CD4-positive, alpha-beta T cell treated with Interleukin-4 for 4 hours (primary cell): ENCODE measurements at regions not wholly inside any gene's neighbourhood (a gene's known extent, or its start where the extent isn't known, plus 50 kb on each side); places are given as distances from the start of the nearest gene placed in this dataset.
"Not testable (repeated sequence)": the region's sequence is repeated elsewhere in the genome, so short reads cannot be mapped to it uniquely, and the experiment has no call there.

Experiments used
- DNase-seq: peaks from one replicate; pipeline ENCODE4 v3.0.0-alpha.2; 2020

DNA sequence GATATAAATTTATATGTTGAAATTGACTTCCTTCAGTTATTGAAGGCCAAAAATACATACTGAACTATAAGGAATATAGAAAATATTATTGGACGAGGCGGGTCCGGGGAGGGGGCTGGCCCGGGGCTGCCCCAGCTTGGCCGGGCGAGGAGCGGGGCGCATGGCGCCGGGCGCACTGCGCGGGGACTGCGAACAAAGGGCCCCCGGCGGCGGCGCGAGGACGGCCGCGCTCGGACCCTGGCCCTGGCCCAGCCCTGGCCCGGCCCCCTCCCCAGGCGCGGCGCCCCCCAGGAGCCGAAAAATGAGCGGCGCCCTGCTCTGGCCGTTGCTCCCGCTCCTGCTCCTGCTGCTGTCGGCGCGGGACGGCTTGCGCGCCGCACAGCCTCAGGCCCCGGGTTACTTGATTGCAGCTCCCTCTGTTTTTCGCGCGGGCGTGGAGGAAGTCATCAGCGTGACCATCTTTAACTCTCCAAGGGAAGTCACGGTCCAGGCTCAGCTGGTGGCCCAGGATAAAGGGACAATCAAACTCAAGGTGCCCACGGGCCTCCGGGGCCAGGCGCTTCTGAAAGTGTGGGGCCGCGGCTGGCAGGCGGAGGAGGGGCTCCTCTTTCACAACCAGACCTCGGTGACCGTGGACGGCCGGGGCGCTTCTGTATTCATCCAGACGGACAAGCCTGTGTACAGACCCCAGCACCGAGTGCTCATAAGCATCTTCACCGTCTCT lies 1247.6 kb upstream of the PHF14 start:
- not testable (repeated sequence) for DNase-seq

DNA sequence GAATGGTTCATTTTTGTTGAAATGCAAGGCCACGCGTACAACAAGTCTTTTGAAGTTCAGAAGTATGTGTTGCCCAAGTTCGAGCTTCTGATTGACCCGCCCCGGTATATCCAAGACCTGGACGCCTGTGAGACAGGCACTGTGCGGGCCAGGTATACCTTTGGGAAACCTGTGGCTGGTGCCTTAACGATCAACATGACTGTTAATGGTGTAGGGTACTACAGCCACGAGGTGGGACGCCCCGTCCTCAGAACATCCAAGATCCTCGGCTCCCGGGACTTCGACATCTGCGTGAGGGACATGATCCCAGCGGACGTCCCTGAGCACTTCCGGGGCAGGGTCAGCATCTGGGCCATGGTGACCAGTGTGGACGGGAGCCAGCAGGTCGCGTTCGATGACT lies 1246.9 kb upstream of the PHF14 start:
- not testable (repeated sequence) for DNase-seq

DNA sequence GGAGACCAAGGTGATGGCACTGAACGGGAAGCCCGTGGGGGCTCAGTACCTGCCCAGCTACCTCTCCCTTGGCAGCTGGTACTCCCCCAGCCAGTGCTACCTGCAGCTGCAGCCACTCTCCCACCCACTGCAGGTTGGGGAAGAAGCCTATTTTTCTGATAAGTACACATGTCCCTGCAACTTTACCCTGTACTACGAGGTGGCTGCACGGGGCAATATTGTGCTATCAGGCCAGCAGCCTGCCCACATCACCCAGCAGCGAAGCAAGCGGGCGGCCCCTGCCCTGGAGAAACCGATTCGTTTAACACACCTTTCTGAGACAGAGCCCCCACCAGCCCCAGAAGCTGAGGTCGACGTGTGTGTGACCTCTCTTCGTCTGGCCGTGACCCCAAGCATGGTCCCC lies 1246.2 kb upstream of the PHF14 start:
- not testable (repeated sequence) for DNase-seq

DNA sequence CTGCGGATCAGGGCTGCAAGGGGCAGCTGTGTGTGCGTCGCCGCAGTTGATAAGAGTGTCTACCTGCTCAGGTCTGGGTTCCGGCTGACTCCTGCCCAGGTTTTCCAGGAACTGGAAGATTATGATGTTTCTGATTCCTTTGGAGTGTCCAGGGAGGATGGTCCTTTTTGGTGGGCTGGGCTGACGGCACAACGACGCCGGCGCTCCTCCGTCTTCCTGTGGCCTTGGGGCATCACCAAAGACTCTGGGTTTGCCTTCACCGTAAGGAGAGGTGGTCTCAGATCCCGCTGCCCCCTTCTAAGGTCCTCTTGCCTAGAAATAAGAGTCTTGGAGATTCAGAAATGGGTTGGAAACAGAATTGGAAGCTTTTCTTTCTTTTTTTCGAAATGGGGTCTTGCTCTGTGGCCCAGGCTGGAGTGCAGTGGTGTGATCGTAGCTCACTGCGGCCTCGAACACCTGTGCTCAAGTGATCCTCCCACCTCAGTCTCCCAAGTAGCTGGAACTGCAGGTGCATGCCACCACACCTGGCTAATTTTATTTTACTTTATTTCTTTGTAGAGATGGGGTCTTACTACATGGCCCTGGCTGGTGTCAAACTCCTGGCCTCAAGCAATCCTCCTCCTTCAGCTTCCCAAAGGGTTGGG lies 1245.5 kb upstream of the PHF14 start:
- not testable (repeated sequence) for DNase-seq

DNA sequence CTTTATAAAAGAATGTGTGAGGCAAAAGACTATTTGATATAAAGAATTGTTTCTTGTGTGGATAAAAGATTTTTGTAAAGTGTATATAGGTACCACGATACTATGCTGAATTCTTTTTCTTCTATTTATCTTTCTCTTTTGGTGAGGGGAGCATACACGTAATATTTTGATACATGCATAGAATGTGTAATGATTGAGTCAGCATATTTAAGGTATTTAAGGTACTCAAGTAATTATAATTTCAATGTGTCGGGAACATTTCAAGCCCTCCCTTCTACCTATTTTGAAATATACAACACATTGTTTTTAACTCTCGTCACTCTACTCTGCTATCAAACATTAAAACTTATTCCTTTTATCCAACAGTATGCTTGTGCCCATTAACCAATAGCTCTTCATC lies 1221.6 kb upstream of the PHF14 start:
- DNase-seq, result no peak

DNA sequence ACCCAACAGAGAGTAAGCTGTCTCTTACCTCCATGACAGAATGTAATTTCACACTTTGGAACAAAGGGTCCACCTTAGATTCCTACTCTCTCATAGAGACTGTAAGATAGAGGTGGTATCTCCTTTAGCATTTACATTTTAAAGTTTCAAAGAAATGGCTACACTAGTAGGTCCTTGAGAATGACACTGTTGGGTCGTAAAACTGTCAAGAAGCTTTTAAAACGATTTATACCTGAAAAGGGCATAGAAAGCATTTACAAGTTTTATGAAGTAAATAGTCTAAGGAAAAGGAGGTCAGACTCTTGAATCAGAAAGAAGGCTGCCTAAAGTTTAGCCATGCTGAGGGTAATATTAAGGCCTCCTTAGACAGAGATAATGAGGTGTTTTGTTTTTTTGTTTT lies 1212.4 kb upstream of the PHF14 start:
- DNase-seq, result no peak

DNA sequence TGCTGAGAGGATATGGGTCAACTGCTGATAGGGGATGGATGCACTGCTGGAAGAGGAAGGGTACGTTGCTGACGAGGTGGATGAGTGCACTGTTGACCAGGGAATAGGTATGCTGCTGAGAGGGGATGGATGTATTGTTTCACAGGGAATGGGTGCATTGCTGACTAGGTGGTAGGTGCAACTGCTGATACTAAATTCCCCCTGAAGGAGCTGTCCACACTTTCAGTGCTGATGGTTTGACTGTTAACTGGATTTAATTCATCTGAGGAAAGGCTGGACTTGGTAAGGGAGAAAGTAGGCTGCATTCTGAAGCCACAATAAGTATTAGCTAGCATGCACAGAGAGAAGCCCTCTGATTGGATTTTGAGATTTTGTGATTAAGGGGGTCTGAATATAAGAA lies 1196.8 kb upstream of the PHF14 start:
- no peak for DNase-seq

DNA sequence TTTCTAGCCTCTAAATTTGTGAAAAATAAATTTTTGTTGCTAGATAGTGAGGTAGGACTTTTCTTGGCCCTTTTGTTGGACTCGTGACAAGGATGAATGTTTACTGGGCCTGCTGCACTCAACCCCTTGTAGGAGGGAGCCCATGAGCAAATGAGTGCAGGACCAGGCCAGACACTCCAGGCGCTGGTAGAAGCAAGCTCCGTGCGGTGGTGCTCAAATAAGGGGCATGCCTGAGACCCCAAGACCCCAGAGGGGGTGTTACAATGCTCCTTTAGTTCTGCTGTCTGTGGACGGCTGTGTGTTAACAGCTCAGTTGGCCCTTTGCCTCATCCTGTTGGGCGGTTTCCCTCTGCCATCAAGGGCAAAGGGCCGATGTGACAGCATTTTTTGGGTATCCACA lies 1195.3 kb upstream of the PHF14 start:
- DNase-seq, result no peak

DNA sequence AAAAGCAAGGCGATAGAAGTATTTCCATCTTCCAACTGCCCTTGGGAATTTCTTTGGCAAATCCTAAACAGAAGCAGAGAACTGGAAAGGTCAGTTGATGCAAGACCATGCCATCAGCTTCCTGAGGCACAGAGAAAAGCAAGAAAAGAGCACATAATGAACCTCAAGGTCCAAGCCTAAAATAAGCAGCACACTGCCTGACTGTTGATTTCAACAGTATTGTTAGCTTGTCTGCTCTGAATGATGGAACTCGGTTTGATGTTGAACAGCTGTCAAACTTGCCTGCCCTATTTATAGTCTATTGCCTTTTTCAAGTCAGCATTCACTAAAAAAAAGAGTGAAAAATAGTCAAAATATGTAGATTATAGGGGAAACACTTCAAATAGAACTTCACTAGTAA lies 1192.0 kb upstream of the PHF14 start:
- DNase-seq, result no peak

DNA sequence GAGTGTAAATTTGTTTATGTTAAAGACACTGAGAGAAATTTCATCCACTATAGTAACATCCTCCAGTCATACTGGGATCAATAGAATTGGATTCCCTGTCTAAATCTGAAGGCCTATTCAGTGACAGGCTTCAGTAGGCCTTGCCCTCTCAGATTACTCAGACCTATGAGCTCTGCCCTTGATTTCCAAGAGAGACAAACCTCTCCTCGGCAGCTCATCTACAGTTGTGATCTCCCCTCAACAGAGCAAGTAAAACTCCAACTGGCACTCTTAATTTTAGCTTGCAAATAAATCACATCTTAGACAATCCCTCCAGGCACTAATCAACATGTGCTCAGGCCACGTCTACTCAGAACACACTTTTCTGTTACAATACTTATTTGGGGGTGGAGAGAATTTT lies 1191.4 kb upstream of the PHF14 start:
- no peak for DNase-seq

DNA sequence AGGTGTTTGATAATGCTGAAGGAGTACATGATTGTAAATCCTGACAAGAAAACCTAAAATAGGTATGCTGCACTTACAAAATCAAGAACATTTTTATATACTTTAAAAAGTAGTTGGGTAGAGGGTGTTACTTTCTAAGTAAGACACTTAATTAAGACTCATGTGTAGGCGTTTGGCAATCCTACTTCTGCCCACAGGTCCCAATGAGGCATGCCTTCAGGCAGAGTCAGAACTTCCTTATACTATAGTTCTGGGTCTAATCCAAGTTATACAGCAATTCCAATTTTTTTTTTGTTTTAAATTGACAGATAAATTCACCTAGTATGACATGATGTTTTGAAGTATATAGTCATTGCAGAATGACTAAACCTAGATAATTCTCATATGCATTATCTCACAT lies 1188.5 kb upstream of the PHF14 start:
- DNase-seq, result no peak

DNA sequence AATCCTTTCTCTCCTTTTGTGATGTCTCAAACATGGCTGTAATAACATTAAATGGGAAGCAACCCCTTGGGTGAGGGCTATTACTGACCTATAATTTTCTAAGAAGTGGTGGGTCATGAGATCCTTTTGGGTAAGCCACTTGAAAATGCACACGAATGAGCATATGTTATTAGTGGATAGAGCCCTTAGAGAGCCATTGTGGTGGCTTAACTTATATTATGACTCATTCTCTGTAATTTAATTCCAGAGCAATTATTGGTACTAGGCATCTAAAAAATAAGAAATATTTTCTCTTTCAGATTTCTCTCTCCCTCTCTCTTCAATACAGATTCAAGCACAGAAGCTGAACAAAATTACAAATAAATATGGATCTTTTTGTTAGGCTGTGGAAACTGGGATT lies 1177.4 kb upstream of the PHF14 start:
- DNase-seq, result no peak

DNA sequence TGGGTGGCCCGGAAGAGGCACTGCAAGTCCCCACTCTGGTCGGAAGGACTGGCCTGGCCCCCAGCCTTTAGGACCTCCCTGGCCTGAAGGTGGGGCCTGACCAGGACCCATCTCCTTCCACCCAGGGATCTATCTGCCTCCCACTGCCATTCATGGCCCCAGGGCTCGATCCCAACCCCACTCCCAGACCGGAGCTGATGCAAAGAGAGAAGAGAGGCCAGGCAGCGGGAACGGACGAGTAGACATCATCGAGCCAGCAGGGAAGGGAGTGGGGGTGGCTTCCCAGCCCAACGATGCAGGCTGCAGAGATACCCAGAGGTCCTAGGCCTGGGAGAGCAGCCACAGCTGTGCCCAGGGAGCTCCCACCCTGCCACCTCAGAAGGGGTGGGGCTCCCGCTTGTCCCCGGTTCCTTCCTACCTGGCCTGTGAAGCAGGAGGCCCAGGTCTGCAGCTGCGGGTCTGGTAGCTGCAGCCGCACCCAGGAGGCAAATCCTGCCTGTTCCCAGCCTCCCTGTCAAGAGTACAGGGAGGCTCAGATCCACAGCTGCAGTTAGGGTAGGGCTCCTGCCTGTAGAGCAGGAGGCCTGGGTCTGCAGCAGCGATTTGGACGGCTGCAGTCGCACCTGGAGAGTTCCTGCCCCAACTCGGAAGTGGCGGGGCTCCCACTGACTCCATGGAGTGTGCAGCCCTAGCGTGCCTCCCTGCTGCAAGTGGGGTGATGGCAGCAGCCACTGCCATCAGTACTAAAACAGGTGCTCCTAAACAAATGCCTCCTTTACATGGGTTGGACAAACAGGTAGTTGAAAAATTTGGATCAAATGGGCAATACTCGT lies 1151.0 kb upstream of the PHF14 start:
- DNase-seq, result no peak

DNA sequence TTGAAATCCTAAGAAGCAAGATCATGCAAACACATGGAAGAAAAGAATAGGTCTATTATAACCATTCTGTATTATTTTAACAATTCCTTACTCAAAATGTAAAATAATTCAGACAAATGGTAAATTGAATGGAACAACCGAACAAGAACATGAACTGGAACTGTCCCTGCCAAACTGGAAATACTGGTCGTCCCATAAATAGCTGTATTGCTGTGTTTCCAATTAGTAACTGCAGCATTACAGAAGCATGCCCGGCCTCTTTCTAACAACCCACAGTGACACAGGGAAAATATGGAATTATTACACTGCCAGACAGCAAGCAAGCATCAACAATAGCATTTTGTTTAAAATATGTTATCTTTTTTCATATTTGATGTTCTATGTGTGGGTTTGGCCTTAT lies 1138.5 kb upstream of the PHF14 start:
- no peak for DNase-seq

DNA sequence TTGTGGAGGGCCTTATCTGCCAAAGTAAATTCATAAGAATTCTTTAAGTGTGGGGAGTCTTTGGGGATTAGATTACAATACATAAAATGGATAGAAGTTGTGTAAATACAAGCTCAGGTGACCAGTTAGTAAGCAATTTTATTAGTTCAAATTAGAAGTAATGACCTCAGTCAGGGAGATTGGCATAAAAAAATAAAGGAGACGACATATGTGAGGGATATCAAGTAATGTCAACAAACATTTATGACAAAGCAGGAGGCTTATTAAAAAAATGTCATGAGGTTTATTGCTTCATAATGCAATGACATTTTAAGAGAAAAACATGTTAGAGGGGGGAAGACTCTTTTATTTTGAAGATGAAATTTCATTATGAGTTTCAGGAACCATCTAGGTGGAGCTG lies 1137.0 kb upstream of the PHF14 start:
- DNase-seq, result no peak

DNA sequence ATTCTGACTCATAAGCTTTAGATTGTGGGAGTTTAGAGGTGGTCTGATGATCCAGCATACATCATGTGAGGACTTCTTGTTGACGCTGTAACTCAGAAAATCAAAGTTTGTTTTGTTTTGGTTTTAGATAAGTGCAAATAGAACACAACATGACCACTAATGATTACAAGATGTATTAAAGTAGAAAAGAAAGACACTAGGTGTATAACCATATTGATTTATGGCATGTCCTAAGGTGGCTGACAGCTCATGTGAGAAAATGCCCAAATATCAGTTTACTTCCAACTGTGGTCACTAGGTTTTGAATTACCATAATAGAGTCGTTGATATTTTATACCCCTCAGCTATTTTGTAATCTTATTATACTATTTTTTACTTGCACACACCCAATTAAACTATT lies 1131.4 kb upstream of the PHF14 start:
- DNase-seq, result no peak

DNA sequence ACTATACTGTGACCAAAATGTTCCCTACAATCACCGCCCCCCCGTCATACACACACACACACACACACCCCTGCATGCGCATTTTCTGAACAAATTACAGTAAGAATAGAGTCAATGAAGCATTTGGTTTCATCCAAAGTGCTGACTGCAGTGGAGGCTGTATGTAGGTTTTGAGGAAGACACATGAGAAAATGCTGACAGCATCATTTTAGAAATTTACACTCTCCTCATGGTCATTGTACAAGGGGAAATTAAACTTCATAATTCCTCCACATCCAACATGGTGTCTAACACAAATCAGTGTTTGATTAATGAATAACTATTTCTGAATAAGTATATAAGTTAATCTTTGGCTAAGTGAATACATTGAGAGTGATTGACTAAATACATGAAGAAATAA lies 1126.8 kb upstream of the PHF14 start:
- DNase-seq, result no peak

DNA sequence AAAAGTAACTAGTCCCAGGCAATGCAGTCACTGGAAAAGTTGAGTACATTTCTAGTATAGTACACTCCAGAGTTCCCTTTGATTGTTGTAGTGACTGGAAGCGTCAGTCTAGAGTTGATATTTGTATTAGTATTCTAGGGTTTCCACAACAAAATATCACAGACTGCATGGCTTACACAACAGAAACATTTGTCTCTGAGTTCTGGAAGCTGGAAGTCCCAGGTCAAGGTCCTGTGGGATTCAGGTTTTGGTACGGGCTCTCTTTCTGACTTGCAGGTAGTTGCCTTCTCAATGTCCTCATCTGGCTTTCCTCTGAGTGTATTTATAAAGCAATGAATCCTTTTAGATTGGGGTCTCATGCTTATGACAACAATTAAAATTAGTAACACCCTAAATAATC lies 1119.1 kb upstream of the PHF14 start:
- DNase-seq, result no peak

DNA sequence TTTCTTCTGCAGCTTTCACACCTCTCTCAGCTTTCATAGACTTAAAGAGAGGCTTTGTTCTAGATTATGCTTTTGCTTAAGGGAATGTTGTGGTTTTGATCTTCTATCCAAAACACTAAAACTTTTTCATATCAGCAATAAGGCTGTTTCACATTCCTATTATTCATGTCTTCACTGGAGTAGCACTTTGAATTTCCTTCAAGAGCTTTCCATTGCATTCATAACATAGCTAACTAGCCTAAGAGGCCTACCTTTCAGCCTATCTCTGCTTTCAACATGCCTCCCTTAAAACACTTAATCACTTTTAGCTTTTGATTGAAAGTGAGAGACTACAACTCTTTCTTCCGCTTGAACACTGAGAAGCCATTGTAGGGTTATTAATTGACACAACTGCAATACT lies 1117.0 kb upstream of the PHF14 start:
- DNase-seq, result no peak

DNA sequence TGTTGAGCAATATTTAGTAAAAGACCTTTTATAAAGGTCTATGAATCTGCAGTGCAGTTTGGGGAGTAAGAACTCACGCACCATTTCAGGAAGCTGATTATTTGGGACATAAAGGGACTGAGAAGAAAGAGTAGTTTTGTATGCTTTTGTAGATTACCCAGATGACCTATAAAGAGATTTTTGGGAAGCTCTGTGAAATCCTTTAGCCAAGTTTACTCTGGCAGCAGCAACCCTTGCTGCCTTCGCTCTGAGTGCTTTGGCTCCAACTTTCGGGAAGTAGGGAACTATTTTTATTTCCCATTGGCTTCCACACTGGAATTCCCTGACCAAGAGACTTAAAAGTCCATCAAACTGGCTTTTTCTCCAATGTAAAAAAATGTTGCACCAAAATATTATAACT lies 1110.1 kb upstream of the PHF14 start:
- no peak for DNase-seq

DNA sequence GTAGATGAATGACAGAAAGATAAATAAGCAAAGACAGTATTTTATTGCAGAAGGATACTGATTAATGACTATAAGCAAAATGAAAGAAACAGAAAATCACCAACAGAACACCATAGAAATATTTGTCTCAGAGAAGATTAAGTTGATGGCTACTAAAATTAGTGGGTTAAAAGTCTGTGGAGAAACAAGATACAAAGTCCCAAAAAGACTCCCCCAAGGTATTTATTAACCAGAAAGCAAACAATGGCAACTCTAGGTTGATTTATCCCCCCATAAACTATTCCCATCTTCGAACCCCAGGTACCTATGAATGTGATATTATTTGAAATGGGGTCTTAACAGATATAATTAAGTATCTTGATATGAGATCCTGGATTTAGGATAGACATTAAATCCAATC lies 1104.5 kb upstream of the PHF14 start:
- no peak for DNase-seq

DNA sequence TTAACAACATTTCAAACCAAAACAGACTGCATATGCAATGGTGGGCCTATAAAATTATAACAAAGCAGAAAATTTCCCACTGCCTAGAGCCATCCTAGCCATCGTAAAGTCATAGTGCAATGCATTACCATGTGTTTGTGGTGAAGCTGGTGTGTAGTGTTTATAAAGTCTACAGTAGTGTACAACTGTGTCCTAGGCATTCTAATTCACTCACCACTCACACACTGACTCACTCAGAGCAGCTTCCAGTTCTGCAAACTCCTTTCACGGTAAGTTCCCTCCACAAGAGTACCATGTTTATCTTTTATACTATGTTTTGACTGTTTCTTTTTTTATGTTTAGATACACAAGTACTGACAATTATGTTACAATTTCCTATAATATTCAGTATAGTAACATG lies 1104.1 kb upstream of the PHF14 start:
- no peak for DNase-seq

DNA sequence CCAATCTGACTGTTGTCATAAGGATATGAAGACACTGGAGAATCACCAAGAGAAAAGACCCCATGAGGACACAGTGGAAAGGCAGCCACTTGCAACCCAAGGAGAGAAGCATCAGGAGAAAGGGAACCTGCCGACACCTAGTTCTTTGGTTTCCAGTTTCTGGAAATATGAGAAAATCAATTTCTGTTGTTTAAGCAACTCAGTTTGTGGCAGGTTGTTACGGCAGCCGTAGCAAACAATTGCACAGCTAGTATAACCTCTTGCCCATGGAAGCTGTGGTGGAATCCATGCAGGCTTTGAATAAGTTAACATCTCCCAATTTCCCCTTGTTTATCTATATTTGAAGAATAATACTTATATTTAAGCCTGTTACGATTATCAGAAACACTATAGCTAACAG lies 1103.0 kb upstream of the PHF14 start:
- DNase-seq, result no peak

DNA sequence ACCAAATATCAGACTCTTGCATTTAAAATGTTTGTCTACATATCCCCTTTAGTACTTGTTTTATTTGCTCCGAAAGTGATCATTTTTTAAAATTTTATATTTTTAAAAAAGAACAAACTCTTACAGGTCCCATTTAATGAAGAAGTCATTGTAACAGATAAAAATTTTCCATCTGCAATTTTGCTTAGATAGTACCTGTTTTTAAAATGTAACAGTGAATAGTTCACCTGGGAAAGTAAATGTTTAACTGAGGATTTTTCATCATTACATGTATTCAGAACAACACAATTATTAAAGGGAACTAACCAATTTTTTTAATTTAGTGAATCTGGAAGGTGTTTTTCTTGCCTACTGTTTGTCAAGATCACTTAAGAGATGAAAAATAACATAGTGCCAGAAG lies 1099.5 kb upstream of the PHF14 start:
- DNase-seq, result no peak
